Neutrophil (primary cell): ENCODE measurements at regions not wholly inside any gene's neighbourhood (a gene's known extent, or its start where the extent isn't known, plus 50 kb on each side); places are given as distances from the start of the nearest gene placed in this dataset.

Experiments used
- H3K27ac ChIP-seq: fragments of 200-600 bp; sonication (generic); 2 replicates; pipeline ENCODE4 v1.5.1; 2016; ENCODE audit warnings: mild to moderate bottlenecking, moderate library complexity
- H3K27me3 ChIP-seq: fragments of 200-600 bp; sonication (generic); 2 replicates; pipeline ENCODE4 v1.6.0; 2016; ENCODE audit warnings: mild to moderate bottlenecking
- H3K36me3 ChIP-seq: fragments of 200-600 bp; sonication (generic); 2 replicates; pipeline ENCODE4 v1.5.1; 2017
- H3K4me1 ChIP-seq, 2 experiments: fragments of 200-600 bp in 1 of 2; sonication (generic) in 1 of 2; 1 replicate in 1 of 2; 2 replicates in 1 of 2; pipeline versions ENCODE4 v1.5.1 to v1.6.1; 2013 to 2016; ENCODE audit warnings: low read depth in 1 of 2, low read length in 1 of 2, mild to moderate bottlenecking in 1 of 2, moderate library complexity in 1 of 2; ENCODE audit not compliant: control insufficient read depth in 1 of 2, insufficient read depth in 1 of 2
- H3K4me3 ChIP-seq, 2 experiments: fragments of 200-600 bp in 1 of 2; sonication (generic) in 1 of 2; 1 replicate in 1 of 2; 2 replicates in 1 of 2; pipeline ENCODE4 v1.5.1; 2013 to 2016; ENCODE audit warnings: low read depth in 1 of 2, low read length in 1 of 2, mild to moderate bottlenecking in 1 of 2, moderate library complexity in 1 of 2
- H3K9me3 ChIP-seq: fragments of 200-600 bp; sonication (generic); 2 replicates; pipeline ENCODE4 v1.5.1; 2016
- CTCF ChIP-seq: fragments of 200-600 bp; sonication (generic); IDR thresholded peaks from 2 replicates; pipeline ENCODE4 v1.5.1; 2016; ENCODE audit warnings: antibody characterized with exemption

GRCh38 chr1:221514806-221515205 lies 227.1 kb downstream of the DUSP10 start:
- Histone ChIP-seq H3K9me3 (no peaks in the 10 kb centered on the region), H3K36me3 (no peaks in the 10 kb centered on the region), H3K27me3 (no peaks in the 10 kb centered on the region), H3K4me1 (no peaks in the 10 kb centered on the region), H3K27ac (no peak overlapping the region), H3K4me3 (no peak overlapping the region)
- no peak for TF ChIP-seq CTCF

- no peaks in the 10 kb centered on the region for H3K9me3 ChIP-seq
- TF ChIP-seq CTCF, result no peak
- no peak overlapping the region for H3K4me3 ChIP-seq
These were observed 226.4 kb downstream of the DUSP10 start for GRCh38 chr1:221515496-221515895.

GRCh38 chr1:221517961-221518360 lies 223.9 kb downstream of the DUSP10 start:
- Histone ChIP-seq H3K27me3 (no peaks in the 10 kb centered on the region), H3K36me3 (no peaks in the 10 kb centered on the region), H3K9me3 (no peaks in the 10 kb centered on the region), H3K27ac (no peak overlapping the region), H3K4me1 (no peaks in the 10 kb centered on the region), H3K4me3 (no peak overlapping the region)
- TF ChIP-seq CTCF, result no peak

More at GRCh38 chr1:221515496-221515895, 226.4 kb downstream of the DUSP10 start:
- Histone ChIP-seq H3K4me1 (no peaks in the 10 kb centered on the region), H3K27ac (no peak overlapping the region), H3K36me3 (no peaks in the 10 kb centered on the region), H3K27me3 (no peaks in the 10 kb centered on the region)

- Histone ChIP-seq H3K27ac (no peak overlapping the region), H3K4me3 (no peak overlapping the region), H3K27me3 (no peaks in the 10 kb centered on the region), H3K9me3 (no peaks in the 10 kb centered on the region), H3K4me1 (no peaks in the 10 kb centered on the region), H3K36me3 (no peaks in the 10 kb centered on the region)
- no peak for TF ChIP-seq CTCF
These were observed 221.6 kb downstream of the DUSP10 start for GRCh38 chr1:221520250-221520649.

GRCh38 chr1:221521686-221522085 lies 220.2 kb downstream of the DUSP10 start:
- Histone ChIP-seq H3K27ac (no peak overlapping the region), H3K27me3 (no peaks in the 10 kb centered on the region), H3K9me3 (no peaks in the 10 kb centered on the region), H3K4me1 (no peaks in the 10 kb centered on the region), H3K4me3 (no peak overlapping the region), H3K36me3 (no peaks in the 10 kb centered on the region)
- TF ChIP-seq CTCF, result no peak

- no peaks in the 10 kb centered on the region for H3K9me3 ChIP-seq
- no peak overlapping the region for H3K27ac ChIP-seq
- H3K4me3 ChIP-seq, result no peak overlapping the region
- no peak for TF ChIP-seq CTCF
- no peaks in the 10 kb centered on the region for H3K27me3 ChIP-seq
- no peaks in the 10 kb centered on the region for H3K4me1 ChIP-seq
- H3K36me3 ChIP-seq, result no peaks in the 10 kb centered on the region
These were observed 219.4 kb downstream of the DUSP10 start for GRCh38 chr1:221522529-221522940.
